HG03025 (cell line): ENCODE measurements at regions not wholly inside any gene's neighbourhood (a gene's known extent, or its start where the extent isn't known, plus 50 kb on each side); places are given as distances from the start of the nearest gene placed in this dataset.
"Not testable (repeated sequence)": the region's sequence is repeated elsewhere in the genome, so short reads cannot be mapped to it uniquely, and the experiment has no call there.

ENCODE experiments used
- ATAC-seq: cut with Tn5 transposase; IDR thresholded peaks from one replicate; pipeline ENCODE4 v1.9.1; 2021; ENCODE audit warnings: mild to moderate bottlenecking, moderate library complexity; ENCODE audit not compliant: unreplicated experiment, low FRiP score

DNA sequence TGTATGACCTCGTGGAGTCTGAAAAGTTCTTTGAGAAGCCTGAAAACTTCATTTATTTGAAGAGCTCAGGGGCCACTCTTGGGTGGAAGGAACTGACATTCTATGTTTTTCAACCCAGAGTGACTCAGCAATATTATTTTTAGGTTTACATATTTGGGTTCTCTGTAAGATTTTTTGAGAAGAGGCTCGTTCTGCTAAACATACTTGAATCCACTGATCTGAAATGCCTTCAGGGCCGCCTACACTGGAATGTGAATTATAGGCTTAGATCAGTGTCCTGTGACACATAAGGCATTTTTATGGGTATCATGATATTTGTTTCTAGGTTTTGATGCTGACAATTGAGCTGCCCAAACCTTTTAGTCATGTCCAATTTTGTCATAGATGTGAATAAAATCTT, 86.2 kb downstream of the PSAT1 start:
- ATAC-seq = no peak

- no peak for ATAC-seq
These were observed 89.4 kb downstream of the PSAT1 start for GRCh38 chr9:78386348-78386747.

DNA sequence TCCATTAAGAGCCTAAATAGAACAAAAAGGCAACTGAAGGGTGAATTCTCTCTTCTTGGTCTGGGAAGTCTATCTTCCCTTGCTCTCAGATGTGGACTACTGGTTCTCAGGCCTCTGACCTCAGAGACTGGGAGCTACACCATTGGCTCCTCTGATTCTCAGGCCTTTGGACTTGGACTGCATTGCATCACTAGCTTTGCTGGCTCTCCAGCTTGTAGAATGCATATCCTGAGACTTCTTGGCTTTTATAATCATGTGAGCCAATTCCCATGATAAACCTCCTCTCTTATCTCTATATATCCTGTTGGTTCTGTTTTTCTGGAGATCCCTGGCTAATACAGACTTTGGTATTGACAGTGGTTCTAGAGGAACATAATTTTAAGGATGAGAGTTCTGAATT, 89.8 kb downstream of the PSAT1 start:
- ATAC-seq = no peak

DNA sequence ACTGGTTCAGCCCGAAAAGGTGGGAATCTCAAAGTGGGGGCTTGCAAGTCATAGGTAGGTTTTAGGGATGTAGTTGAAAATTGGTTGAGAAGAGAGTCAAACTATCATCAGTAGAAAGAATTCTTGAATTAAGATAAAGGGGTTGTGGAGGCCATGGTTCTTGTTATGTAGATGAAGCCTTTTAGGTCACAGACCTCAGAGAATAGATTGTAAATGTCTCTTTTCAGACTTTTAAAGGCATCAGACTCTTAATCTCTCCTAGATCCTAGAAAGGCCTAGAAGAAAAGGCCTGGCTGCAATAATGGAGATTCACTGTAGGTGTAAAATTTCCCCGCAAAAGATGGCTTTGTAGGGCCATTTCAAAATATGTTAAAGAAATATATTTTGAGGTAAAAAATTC, 96.4 kb downstream of the PSAT1 start:
- ATAC-seq = no peak

DNA sequence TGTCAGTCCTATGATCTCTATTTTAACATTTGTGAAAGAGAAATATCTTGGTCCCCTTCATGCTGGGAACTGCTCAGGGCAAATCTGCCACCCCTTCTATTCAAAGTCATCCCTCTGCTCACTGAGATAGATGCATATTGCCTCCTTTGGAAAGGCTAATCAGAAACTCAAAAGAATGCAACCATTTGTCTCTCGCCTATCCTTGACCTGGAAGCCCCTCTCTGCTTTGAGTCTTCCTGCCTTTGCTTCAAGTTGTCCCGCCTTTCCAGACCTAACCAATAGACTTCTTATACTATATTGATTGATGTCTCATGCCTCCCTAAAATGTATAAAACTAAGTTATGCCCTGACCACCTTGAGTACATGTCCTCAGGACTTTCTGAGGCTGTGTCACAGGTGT, 97.0 kb downstream of the PSAT1 start:
- ATAC-seq = no peak

DNA sequence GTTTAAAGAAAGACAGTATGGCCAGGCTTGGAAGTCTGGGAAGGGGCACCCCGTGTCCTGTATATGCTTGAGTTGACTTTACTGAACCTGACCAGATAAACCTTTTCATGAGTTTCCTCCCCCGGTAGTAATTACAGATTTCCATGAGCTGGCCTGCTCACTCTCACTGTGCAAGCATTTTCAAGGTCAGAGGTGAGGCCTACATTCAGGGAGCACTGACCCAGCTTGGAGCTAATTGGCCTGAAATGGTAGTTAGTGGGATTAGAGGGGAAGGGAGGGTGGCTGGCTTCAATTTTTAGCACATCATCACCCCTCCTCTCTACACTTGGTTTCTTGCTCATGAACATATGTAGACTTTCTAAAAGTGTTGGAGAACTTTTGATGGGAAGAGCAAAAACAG, 99.2 kb downstream of the PSAT1 start:
- no peak for ATAC-seq

GRCh38 chr9:78397045-78397444, 100.1 kb downstream of the PSAT1 start:
- no peak for ATAC-seq

DNA sequence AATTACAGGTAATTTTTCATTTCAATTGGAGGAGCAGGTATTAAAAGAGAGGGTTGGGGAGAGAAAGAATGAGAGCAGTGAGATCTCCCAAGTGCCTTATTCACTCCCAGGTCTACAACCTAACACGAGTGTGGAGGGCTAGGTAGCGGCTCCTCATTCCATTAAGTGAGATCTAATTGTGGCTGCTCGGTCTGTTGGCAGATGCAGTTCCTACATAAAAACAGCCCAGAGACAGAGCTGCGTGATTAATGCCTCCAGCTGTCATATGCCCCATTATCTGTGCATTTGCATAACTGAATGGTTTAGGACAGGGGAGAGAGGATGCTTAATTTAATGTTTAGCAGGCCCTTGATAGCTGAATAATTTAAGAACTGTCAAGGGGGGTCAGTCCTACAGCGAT, 100.5 kb downstream of the PSAT1 start:
- ATAC-seq = no peak

GRCh38 chr9:78399153-78399552, 102.2 kb downstream of the PSAT1 start:
- ATAC-seq = no peak

- ATAC-seq = no peak
These were observed 103.6 kb downstream of the PSAT1 start for GRCh38 chr9:78400496-78400895.

DNA sequence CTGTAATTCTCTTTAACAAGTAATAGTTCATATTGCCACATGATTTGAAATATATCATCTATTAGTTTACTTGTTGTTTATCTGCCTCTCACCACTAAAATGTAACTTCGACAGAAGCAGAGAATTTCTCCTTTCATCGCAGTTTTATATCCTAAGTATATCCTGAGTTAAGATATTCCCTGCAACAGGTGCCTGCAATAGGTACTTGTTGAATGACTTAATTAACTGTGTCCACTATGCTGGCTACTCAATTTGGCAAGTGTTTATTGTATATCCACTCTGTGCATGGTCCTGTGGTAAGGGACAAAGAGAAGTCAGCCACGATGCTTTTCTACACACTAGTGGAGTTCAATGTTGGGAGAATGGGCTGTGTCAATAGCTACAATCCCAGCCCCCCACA, 108.5 kb downstream of the PSAT1 start:
- no peak for ATAC-seq

DNA sequence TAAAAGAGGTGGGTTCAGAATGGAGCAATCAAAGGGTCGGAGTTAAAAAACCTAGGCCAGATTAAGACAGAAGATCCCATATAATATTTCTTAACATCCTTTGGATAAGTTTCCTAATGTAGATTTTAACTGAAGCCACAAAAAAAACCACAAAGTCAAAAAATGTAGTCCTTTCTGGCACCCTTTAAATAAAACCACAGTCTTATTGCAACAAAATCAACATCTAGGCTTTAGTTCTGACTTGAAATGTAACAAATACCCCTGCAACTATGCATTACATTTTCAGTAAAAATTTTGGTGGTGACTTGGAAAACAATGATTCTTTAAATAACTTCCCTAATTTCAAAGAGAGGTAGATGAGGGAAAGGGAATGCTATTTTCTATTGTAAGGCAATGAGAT, 109.2 kb downstream of the PSAT1 start:
- no peak for ATAC-seq

GRCh38 chr9:78406933-78407332, 110.0 kb downstream of the PSAT1 start:
- no peak for ATAC-seq

GRCh38 chr9:78407636-78408312, 110.8 kb downstream of the PSAT1 start:
- no peak for ATAC-seq

GRCh38 chr9:78408388-78408787, 111.5 kb downstream of the PSAT1 start:
- ATAC-seq = no peak

DNA sequence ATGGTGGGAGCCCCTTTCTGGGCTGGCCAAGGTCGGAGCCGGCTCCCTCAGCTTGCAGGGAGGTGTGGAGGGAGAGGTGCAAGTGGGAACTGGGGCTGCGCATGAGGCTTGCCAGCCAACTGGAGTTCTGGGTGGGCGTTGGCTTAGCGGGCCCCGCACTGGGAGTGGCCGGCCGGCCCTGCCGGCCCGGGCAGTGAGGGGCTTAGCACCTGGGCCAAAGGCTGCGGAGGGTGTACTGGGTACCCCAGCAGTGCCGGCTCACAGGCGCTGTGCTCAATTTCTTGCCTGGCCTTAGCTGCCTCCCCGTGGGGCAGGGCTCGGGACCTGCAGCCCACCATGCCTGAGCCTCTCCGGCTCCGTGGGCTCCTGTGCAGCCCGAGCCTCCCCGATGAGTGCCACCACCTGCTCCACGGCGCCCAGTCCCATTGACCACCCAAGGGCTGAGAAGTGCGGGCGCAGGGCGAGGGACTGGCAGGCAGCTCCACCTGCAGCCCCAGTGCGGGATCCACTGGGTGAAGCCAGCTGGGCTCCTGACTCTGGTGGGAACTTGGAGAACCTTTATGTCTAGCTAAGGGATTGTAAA, 113.1 kb downstream of the PSAT1 start:
- not testable (repeated sequence) for ATAC-seq

DNA sequence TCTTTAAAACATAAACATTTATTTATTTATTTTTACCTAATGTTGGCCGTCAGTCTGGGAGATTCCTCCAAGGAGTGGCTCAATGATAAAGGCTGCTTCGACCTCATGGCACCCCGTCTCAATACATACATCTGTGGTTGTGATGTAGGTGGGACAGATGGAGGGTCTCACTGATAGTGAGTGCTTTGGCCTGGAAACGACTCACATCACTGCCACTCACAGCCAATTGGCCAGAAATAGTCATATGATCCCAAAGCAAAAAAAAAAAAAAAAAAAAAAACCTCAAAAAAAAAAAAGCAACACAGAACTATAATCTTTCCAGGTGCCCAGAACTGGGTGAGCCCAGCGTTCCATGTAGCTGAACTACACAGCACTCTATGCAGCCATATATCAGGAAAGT, 125.4 kb downstream of the PSAT1 start:
- ATAC-seq = no peak

GRCh38 chr9:78424299-78424698, 127.4 kb downstream of the PSAT1 start:
- no peak for ATAC-seq

DNA sequence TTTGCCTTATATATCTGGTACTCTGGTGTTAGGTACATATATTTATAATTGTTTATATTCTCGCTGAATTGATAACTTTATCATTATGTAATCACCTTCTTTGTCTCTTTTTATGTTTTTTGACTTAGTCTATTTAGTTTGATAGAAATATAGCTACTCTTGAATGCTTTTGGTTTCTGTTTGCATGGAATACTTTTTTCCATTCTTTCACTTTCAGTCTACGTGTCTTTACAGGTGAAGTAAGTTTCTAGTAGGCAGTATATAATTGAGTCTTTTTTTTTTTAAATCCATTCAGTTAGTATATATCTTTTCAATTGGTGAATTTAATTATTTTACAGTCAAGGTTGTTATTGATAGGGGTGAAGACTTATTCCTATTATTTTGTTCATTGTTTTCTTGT, 131.7 kb downstream of the PSAT1 start:
- ATAC-seq = no peak

DNA sequence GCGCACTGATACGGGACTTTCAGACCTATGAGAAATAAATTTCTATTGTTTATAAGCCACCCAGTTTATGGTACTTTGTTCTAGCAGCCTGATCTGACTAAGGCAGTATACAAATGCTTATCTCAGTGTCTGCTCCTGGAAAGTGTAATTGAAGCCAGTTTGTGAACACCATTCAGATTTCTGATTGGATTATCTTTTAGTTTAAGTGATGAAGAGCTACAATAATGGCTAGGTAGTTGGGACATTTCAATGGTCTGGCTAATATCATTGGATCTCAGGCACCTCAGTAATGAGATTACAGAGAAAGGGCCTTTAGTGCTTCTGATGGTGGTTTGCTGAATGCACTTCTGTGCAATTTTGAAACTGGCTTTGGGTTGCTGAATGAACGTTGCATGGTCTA, 133.5 kb downstream of the PSAT1 start:
- no peak for ATAC-seq

DNA sequence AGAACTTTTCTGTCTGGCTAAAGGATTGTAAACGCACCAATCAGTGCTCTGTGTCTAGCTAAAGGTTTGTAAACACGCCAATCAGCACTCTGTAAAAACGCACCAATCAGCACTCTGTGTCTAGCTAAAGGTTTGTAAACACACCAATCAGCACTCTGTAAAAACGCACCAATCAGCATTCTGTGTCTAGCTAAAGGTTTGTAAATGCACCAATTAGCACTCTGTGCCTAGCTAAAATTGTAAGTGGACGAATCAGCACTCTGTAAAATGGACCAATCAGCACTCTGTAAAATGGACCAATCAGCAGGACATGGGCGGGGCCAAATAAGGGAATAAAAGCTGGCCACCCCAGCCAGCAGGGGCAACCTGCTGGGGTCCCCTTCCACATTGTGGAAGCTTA, 134.1 kb downstream of the PSAT1 start:
- ATAC-seq = not testable (repeated sequence)

DNA sequence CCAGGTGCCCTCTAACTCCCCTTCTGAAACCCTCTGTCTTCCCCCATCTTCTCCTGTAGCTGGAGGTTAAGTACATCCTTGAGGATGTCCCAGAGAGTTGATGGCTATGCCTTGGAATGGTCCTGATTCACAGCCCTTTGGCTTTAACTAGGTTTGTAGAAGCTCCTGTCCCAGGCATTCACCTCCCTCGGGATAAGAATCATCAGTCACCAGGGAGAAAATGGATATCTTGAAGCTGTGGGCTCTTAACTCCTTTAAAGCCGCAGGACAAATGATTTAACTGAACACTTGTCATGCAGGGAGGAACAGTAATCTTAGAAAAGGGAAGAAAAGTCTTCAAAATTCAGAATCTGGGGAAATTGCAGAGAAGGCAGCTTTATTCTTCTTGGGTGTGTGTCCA, 139.9 kb downstream of the PSAT1 start:
- no peak for ATAC-seq

GRCh38 chr9:78437296-78437695, 140.4 kb downstream of the PSAT1 start:
- no peak for ATAC-seq
